MCF 10A (cell line): ENCODE measurements at regions not wholly inside any gene's neighbourhood (a gene's known extent, or its start where the extent isn't known, plus 50 kb on each side); places are given as distances from the start of the nearest gene placed in this dataset.

Experiments used
- BruUV-seq: library from RNA; stranded (reverse); fragments of 400-500 nt; replicated peaks from 2 replicates; lab custom pipeline; 2021; lab: Mats Ljungman, UMichigan
- CTCF ChIA-PET: fragments of 300-600 bp; sonication (Branson Sonifier 250); formaldehyde crosslinking; extraction: SDS; loops from one replicate; lab custom pipeline; 2021; ENCODE audit warnings: antibody characterized with exemption, inconsistent platforms; lab: Yijun Ruan, JAX
- POLR2A ChIA-PET: fragments of 300-600, 350-650 bp; sonication (Branson Sonifier 250); formaldehyde crosslinking; extraction: SDS; loops from one replicate; lab custom pipeline; 2020; ENCODE audit warnings: antibody characterized with exemption, inconsistent platforms; lab: Yijun Ruan, JAX
- DNase-seq: peaks from one replicate; pipeline ENCODE4 v3.0.0-alpha.2; 2018; ENCODE audit not compliant: unreplicated experiment
- H3K27ac Mint-ChIP-seq: one replicate; pipeline ENCODE4 v1.8.0; 2022; ENCODE audit warnings: mild to moderate bottlenecking, low read depth, mixed read lengths; ENCODE audit not compliant: unreplicated experiment
- H3K27me3 Mint-ChIP-seq: one replicate; pipeline ENCODE4 v1.8.0; 2022; ENCODE audit warnings: mixed read lengths; ENCODE audit not compliant: insufficient read depth, unreplicated experiment
- H3K36me3 Mint-ChIP-seq: one replicate; pipeline ENCODE4 v1.8.0; 2022; ENCODE audit warnings: mild to moderate bottlenecking, moderate library complexity, mixed read lengths; ENCODE audit not compliant: insufficient read depth, unreplicated experiment
- H3K4me1 Mint-ChIP-seq: one replicate; pipeline ENCODE4 v1.8.0; 2022; ENCODE audit warnings: mixed read lengths; ENCODE audit not compliant: insufficient read depth, unreplicated experiment
- H3K4me3 Mint-ChIP-seq: one replicate; pipeline ENCODE4 v1.8.0; 2022; ENCODE audit warnings: mild to moderate bottlenecking, moderate library complexity, mixed read lengths; ENCODE audit not compliant: unreplicated experiment
- H3K9me3 Mint-ChIP-seq: one replicate; pipeline ENCODE4 v1.8.0; 2022; ENCODE audit warnings: mixed read lengths; ENCODE audit not compliant: unreplicated experiment
- intact Hi-C: fragments of 100-400 bp; cut with micrococcal nuclease; formaldehyde crosslinking; loops from 2 replicates; pipeline ENCODE4 v1.14.1; 2022
- TF ChIP-seq, protein P1 (sequence below): fragments of 200-600 bp; IDR thresholded peaks from one replicate; pipeline ENCODE4 v1.8.0; 2022; ENCODE audit warnings: antibody characterized with exemption, mild to moderate bottlenecking; ENCODE audit not compliant: unreplicated experiment

DNA sequence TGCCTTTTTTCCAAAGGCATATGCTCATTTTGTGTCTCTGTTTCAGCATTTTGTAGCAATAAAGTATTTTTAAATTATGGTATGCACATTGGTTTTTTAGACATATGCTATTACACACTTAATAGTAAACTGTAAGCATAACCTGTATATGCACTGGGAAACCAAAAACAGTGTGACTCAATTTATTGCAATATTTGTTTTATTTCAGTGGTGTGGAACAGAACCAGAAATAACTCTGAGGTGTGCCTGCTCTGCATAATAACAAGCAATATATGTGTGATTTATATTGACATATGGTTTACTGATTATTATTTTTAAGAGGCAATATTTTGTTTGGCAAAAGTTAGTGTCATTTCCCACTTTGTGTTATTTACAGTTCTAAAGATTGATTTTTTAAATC is 126.6 kb upstream of the CPNE8 start:
- no peak overlapping the region for H3K4me3 Mint-ChIP-seq
- no peaks in the 10 kb centered on the region for H3K4me1 Mint-ChIP-seq
- no peaks in the 10 kb centered on the region for H3K36me3 Mint-ChIP-seq
- DNase-seq: peak; percentile 13
- H3K27me3 Mint-ChIP-seq: no peaks in the 10 kb centered on the region
- ChIA-PET POLR2A (interaction anchor here (0.7 to 1.8 kb wide), 2 partner anchors 13 to 35 kb away, joined by 3 read pairs; no protein-coding TSS in a partner anchor), CTCF (interaction anchor here (0.6 to 1.2 kb wide), 2 partner anchors 111 to 149 kb away, joined by 3 read pairs; no protein-coding TSS in a partner anchor)
- no peaks in the 10 kb centered on the region for H3K9me3 Mint-ChIP-seq
- BruUV-seq: no TSS peak
- no peak overlapping the region for H3K27ac Mint-ChIP-seq
- intact Hi-C loops: no loop called here
- TF ChIP-seq, protein P1, sequence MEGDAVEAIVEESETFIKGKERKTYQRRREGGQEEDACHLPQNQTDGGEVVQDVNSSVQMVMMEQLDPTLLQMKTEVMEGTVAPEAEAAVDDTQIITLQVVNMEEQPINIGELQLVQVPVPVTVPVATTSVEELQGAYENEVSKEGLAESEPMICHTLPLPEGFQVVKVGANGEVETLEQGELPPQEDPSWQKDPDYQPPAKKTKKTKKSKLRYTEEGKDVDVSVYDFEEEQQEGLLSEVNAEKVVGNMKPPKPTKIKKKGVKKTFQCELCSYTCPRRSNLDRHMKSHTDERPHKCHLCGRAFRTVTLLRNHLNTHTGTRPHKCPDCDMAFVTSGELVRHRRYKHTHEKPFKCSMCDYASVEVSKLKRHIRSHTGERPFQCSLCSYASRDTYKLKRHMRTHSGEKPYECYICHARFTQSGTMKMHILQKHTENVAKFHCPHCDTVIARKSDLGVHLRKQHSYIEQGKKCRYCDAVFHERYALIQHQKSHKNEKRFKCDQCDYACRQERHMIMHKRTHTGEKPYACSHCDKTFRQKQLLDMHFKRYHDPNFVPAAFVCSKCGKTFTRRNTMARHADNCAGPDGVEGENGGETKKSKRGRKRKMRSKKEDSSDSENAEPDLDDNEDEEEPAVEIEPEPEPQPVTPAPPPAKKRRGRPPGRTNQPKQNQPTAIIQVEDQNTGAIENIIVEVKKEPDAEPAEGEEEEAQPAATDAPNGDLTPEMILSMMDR: no peak

DNA sequence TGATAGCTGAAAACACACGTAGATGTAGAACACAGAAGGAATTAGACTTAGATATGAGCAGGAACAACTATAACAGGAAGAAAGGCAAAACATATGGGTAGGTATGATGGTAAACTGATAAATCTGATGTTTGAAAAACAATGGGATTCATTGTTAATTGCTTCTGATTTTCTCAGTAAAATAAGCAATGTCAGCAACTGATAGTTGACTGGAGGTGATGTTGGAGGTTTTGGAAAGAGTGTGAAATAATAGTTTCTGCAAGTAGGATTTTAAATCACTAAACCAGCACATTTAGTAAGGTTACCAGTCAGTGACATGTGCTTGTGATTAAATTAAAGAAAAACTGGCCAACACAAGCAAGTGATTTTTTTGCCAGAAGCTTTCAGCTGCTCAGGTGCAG is 123.0 kb upstream of the CPNE8 start:
- Mint-ChIP-seq H3K4me1 (no peaks in the 10 kb centered on the region), H3K36me3 (no peaks in the 10 kb centered on the region), H3K9me3 (peaks cover 7% of the 10 kb centered on the region), H3K4me3 (no peak overlapping the region), H3K27me3 (no peaks in the 10 kb centered on the region), H3K27ac (no peak overlapping the region)
- POLR2A ChIA-PET: interaction anchor here (0.9 kb wide), 1 partner anchor 15 kb away, joined by 3 read pairs; no protein-coding TSS in a partner anchor
- intact Hi-C loops: no loop called here
- TF ChIP-seq, protein P1: no peak
- CTCF ChIA-PET: no interaction called here
- no TSS peak for BruUV-seq
- no peak for DNase-seq

DNA sequence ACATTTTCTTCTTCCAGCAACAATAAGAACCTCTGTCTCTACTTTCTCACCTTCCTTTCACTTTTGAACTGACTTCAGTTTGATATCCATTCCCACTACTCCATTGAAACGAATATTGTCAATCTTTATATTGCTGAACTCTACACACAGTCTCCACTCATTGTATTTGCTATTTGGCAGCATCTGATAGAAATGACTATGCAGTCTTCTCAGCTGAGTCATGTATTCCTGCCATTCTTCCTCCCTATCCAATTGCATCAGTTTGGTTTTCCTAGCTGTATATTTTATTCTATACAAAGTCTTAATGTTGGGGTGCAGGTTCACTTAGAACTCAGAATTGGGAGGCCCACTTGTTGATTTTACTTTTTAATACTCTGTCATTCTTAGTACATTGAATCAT is 107.5 kb upstream of the CPNE8 start:
- no peaks in the 10 kb centered on the region for H3K27me3 Mint-ChIP-seq
- no peaks in the 10 kb centered on the region for H3K4me1 Mint-ChIP-seq
- no peak overlapping the region for H3K4me3 Mint-ChIP-seq
- ChIA-PET CTCF (no interaction called here), POLR2A (interaction anchor here (0.6 kb wide), 1 partner anchor 61 kb away, joined by 3 read pairs; no protein-coding TSS in a partner anchor)
- intact Hi-C loops: no loop called here
- H3K36me3 Mint-ChIP-seq: no peaks in the 10 kb centered on the region
- DNase-seq: peak; percentile 34
- TF ChIP-seq, protein P1: no peak
- no peak overlapping the region for H3K27ac Mint-ChIP-seq
- BruUV-seq: no TSS peak
- no peaks in the 10 kb centered on the region for H3K9me3 Mint-ChIP-seq

DNA sequence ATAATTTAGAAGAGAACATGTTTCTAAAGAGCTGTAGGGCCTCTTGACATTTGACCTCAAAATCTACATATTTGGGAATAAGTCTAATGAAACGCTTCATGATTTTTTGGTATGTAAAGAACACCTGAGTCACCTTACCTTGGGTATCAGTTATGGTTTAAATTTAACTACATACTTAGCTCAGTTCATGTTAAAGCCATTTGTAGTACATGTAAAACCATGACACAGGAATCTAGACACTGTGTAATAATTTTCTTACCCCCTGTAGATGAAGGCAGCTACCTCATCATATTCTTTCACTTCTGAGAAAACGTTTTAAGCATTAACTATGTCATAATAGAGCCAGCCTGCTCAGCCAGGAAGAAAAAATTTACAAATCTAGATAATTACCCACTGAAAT is 105.8 kb upstream of the CPNE8 start:
- no peaks in the 10 kb centered on the region for H3K9me3 Mint-ChIP-seq
- H3K4me3 Mint-ChIP-seq: no peak overlapping the region
- no peaks in the 10 kb centered on the region for H3K4me1 Mint-ChIP-seq
- H3K36me3 Mint-ChIP-seq: no peaks in the 10 kb centered on the region
- BruUV-seq: no TSS peak
- ChIA-PET POLR2A (no interaction called here), CTCF (interaction anchor here (0.6 to 0.7 kb wide), 2 partner anchors 32 to 78 kb away, joined by 3 read pairs; no protein-coding TSS in a partner anchor)
- no peak overlapping the region for H3K27ac Mint-ChIP-seq
- DNase-seq: no peak
- TF ChIP-seq, protein P1: no peak
- intact Hi-C loops: no loop called here
- H3K27me3 Mint-ChIP-seq: no peaks in the 10 kb centered on the region
